Loucy (cell line): ENCODE measurements at regions not wholly inside any gene's neighbourhood (a gene's known extent, or its start where the extent isn't known, plus 50 kb on each side); places are given as distances from the start of the nearest gene placed in this dataset.

Experiments used
- CTCF ChIP-seq: fragments of 200-600 bp; sonication (generic); conservative IDR thresholded peaks from 2 replicates; pipeline ENCODE4 v1.5.1; 2014; ENCODE audit warnings: mild to moderate bottlenecking, antibody characterized with exemption, low read length
- EZH2phosphoT487 ChIP-seq: fragments of 200-600 bp; IDR thresholded peaks from 2 replicates; pipeline ENCODE4 v1.6.1; 2018; ENCODE audit warnings: antibody characterized with exemption, mild to moderate bottlenecking, moderate library complexity, borderline replicate concordance

GRCh38 chr2:21642647-21643046 lies 518.9 kb downstream of the TDRD15 start:
- TF ChIP-seq CTCF (no peak), EZH2phosphoT487 (no peak)
